WERI-Rb-1 (cell line): ENCODE measurements at regions not wholly inside any gene's neighbourhood (a gene's known extent, or its start where the extent isn't known, plus 50 kb on each side); places are given as distances from the start of the nearest gene placed in this dataset.

ENCODE experiments used
- DNase-seq: peaks from one replicate; pipeline ENCODE4 v3.0.0-alpha.2; 2020
- H3K27ac ChIP-seq: fragments of 250-450 bp; sonication (Bioruptor Pico); 2 replicates; pipeline ENCODE4 v1.5.1; 2020; ENCODE audit warnings: mild to moderate bottlenecking, moderate library complexity
- H3K27me3 ChIP-seq: fragments of 250-450 bp; sonication (Bioruptor Pico); 2 replicates; pipeline ENCODE4 v1.5.1; 2021; ENCODE audit warnings: mild to moderate bottlenecking, low read depth, moderate library complexity; ENCODE audit not compliant: insufficient read depth, severe bottlenecking
- H3K36me3 ChIP-seq: fragments of 250-450 bp; sonication (Bioruptor Pico); 2 replicates; pipeline ENCODE4 v1.5.1; 2020; ENCODE audit warnings: mild to moderate bottlenecking, moderate library complexity
- H3K4me3 ChIP-seq: 2 replicates; pipeline ENCODE4 v1.5.1; 2011; ENCODE audit warnings: low read depth, mild to moderate bottlenecking, control low read depth, low read length
- H3K9me3 ChIP-seq: fragments of 250-450 bp; sonication (Bioruptor Pico); 2 replicates; pipeline ENCODE4 v1.5.1; 2021; ENCODE audit warnings: mild to moderate bottlenecking, moderate library complexity; ENCODE audit not compliant: severe bottlenecking
- CTCF ChIP-seq: IDR thresholded peaks from 2 replicates; pipeline ENCODE4 v1.5.1; 2011; ENCODE audit warnings: low read depth, mild to moderate bottlenecking, control low read depth, inconsistent platforms, low read length

- Histone ChIP-seq H3K4me3 (no peak overlapping the region), H3K27ac (no peak overlapping the region), H3K27me3 (peaks cover 73% of the 10 kb centered on the region), H3K36me3 (no peaks in the 10 kb centered on the region), H3K9me3 (no peaks in the 10 kb centered on the region)
- TF ChIP-seq CTCF = no peak
- no peak for DNase-seq
Measured at GRCh38 chr17:34203018-34203638, 52.0 kb upstream of the CCL2 start.

- no peak overlapping the region for H3K4me3 ChIP-seq
- no peak for DNase-seq
- no peak overlapping the region for H3K27ac ChIP-seq
- no peaks in the 10 kb centered on the region for H3K9me3 ChIP-seq
- H3K27me3 ChIP-seq = peaks cover 71% of the 10 kb centered on the region
- no peak for TF ChIP-seq CTCF
- no peaks in the 10 kb centered on the region for H3K36me3 ChIP-seq
Measured at GRCh38 chr17:34204402-34204801, 50.7 kb upstream of the CCL2 start.
